CD14-positive monocyte (primary cell): ENCODE measurements at regions not wholly inside any gene's neighbourhood (a gene's known extent, or its start where the extent isn't known, plus 50 kb on each side); places are given as distances from the start of the nearest gene placed in this dataset.

Experiments
- DNase-seq, 3 donors: peaks; one replicate each; pipeline ENCODE4 v3.0.0-alpha.2; 2011 to 2022
- H2AFZ ChIP-seq: 2 replicates; pipeline ENCODE4 v1.6.0; 2012; ENCODE audit warnings: mild to moderate bottlenecking, low read depth, low read length, inconsistent platforms; ENCODE audit not compliant: insufficient read depth, poor library complexity, severe bottlenecking
- H3K27ac ChIP-seq, 2 donors: 1 replicate in 1 of 2; 2 replicates in 1 of 2; pipeline ENCODE4 v1.5.1; 2012 to 2013; ENCODE audit warnings: low read length in 2 of 2, control low read depth in 1 of 2, inconsistent platforms in 1 of 2, low read depth in 1 of 2, mild to moderate bottlenecking in 1 of 2
- H3K27me3 ChIP-seq, 2 donors: one replicate each; pipeline versions ENCODE4 v1.6.0 to v1.6.1; 2011 to 2013; ENCODE audit warnings: low read length in 2 of 2; ENCODE audit not compliant: control insufficient read depth in 2 of 2, insufficient read depth in 2 of 2
- H3K36me3 ChIP-seq, 2 donors: replicated peaks in 1 of 2; 1 replicate in 1 of 2; 2 replicates in 1 of 2; pipeline versions ENCODE4 v1.5.1 to v1.6.1; 2012 to 2013; ENCODE audit warnings: low read length in 2 of 2, control low read depth in 1 of 2, inconsistent platforms in 1 of 2, mild to moderate bottlenecking in 1 of 2; ENCODE audit not compliant: insufficient read depth in 2 of 2, control insufficient read depth in 1 of 2
- H3K4me1 ChIP-seq, 2 donors: 1 replicate in 1 of 2; 2 replicates in 1 of 2; pipeline versions ENCODE4 v1.5.1 to v1.6.1; 2012 to 2013; ENCODE audit warnings: low read length in 2 of 2, control low read depth in 1 of 2, inconsistent platforms in 1 of 2, mild to moderate bottlenecking in 1 of 2, moderate library complexity in 1 of 2; ENCODE audit not compliant: insufficient read depth in 2 of 2, control insufficient read depth in 1 of 2
- H3K4me2 ChIP-seq: replicated peaks from 2 replicates; pipeline ENCODE3; 2012; ENCODE audit warnings: low read length, moderate library complexity, mild to moderate bottlenecking; ENCODE audit not compliant: poor library complexity, severe bottlenecking; ENCODE audit errors: extremely low read depth
- H3K4me3 ChIP-seq, 3 experiments: fragments of 200-600 bp in 1 of 3; sonication (generic) in 1 of 3; replicated peaks in 1 of 3; 1 replicate in 2 of 3; 2 replicates in 1 of 3; pipeline ENCODE4 v1.5.1; 2011 to 2013; ENCODE audit warnings: low read length in 3 of 3, mild to moderate bottlenecking in 3 of 3, control low read depth in 2 of 3, low read depth in 2 of 3, inconsistent platforms in 1 of 3, moderate library complexity in 1 of 3
- H3K79me2 ChIP-seq: 2 replicates; pipeline ENCODE4 v1.6.0; 2012; ENCODE audit warnings: mild to moderate bottlenecking, control low read depth, inconsistent platforms, low read length, moderate library complexity; ENCODE audit not compliant: insufficient read depth
- H3K9ac ChIP-seq: 2 replicates; pipeline ENCODE4 v1.6.0; 2017; ENCODE audit warnings: low read length, mild to moderate bottlenecking; ENCODE audit not compliant: insufficient read depth, poor library complexity, severe bottlenecking
- H3K9me3 ChIP-seq, 2 donors: replicated peaks in 1 of 2; 1 replicate in 1 of 2; 2 replicates in 1 of 2; pipeline versions ENCODE4 v1.5.1 to v1.6.1; 2012 to 2013; ENCODE audit warnings: low read length in 2 of 2, control low read depth in 1 of 2; ENCODE audit not compliant: control insufficient read depth in 1 of 2, insufficient read depth in 1 of 2
- H4K20me1 ChIP-seq: 2 replicates; pipeline ENCODE4 v1.6.0; 2012; ENCODE audit warnings: mild to moderate bottlenecking, low read length, control low read depth, moderate library complexity; ENCODE audit not compliant: insufficient read depth
- H3K27ac Mint-ChIP-seq, 7 donors: one replicate each; pipeline ENCODE4 v1.8.0; 2020; ENCODE audit warnings: mild to moderate bottlenecking in 7 of 7, mixed read lengths in 7 of 7, moderate library complexity in 6 of 7, inconsistent platforms in 2 of 7
- H3K27me3 Mint-ChIP-seq, 3 donors: one replicate each; pipeline ENCODE4 v1.8.0; 2021 to 2022; ENCODE audit warnings: low read depth in 3 of 3, mild to moderate bottlenecking in 3 of 3, mixed read lengths in 3 of 3, moderate library complexity in 3 of 3, inconsistent platforms in 1 of 3
- H3K36me3 Mint-ChIP-seq, 2 donors: one replicate each; pipeline ENCODE4 v1.8.0; 2020; ENCODE audit warnings: mixed read lengths in 2 of 2, inconsistent platforms in 1 of 2, mild to moderate bottlenecking in 1 of 2
- H3K4me1 Mint-ChIP-seq: one replicate; pipeline ENCODE4 v1.8.0; 2020; ENCODE audit warnings: mild to moderate bottlenecking, mixed read lengths
- H3K4me3 Mint-ChIP-seq, 2 donors: one replicate each; pipeline ENCODE4 v1.8.0; 2020; ENCODE audit warnings: mild to moderate bottlenecking in 2 of 2, mixed read lengths in 2 of 2, moderate library complexity in 1 of 2
- H3K9me3 Mint-ChIP-seq, 7 donors: one replicate each; pipeline ENCODE4 v1.8.0; 2020 to 2022; ENCODE audit warnings: mixed read lengths in 7 of 7, mild to moderate bottlenecking in 6 of 7, moderate library complexity in 6 of 7, inconsistent platforms in 2 of 7
- CTCF ChIP-seq: fragments of 200-600 bp; IDR thresholded peaks from one replicate; pipeline ENCODE4 v1.8.0; 2022; ENCODE audit warnings: antibody characterized with exemption, mild to moderate bottlenecking
- WGBS: methylation state at CpG from one replicate; pipeline ENCODE4 v1.1.5; 2013; ENCODE audit warnings: missing lambda C conversion rate; ENCODE audit not compliant: insufficient coverage; 5-methylcytosine and 5-hydroxymethylcytosine counted together
- intact Hi-C, 2 donors: fragments of 100-400 bp; cut with micrococcal nuclease; formaldehyde crosslinking; loops; one replicate each; pipeline versions ENCODE4 v1.15.0 to v1.15.1; 2023

- WGBS: no CpG with 5 or more reads among the region's 5 CpGs
Measured at GRCh38 chr17:56648321-56648720, 54.8 kb downstream of the NOG start.

GRCh38 chr17:56648806-56649205, 55.3 kb downstream of the NOG start:
- Mint-ChIP-seq H3K4me1 (no peaks in the 10 kb centered on the region), H3K36me3 (peaks cover 0 to 2% of the 10 kb centered on the region in 2 donors), H3K4me3 (no peak overlapping the region), H3K27me3 (peaks cover 0 to 3% (median 0%) of the 10 kb centered on the region in 3 donors), H3K9me3 (peaks cover 3 to 8% (median 5%) of the 10 kb centered on the region in 7 donors), H3K27ac (no peak overlapping the region)
- H3K9ac ChIP-seq: no peak overlapping the region
- peaks cover 0 to 3% of the 10 kb centered on the region in 2 donors for H3K9me3 ChIP-seq
- no peak for DNase-seq
- TF ChIP-seq CTCF: no peak
- intact Hi-C loops: no loop called here
- H3K4me2 ChIP-seq: no peak overlapping the region
- no peaks in the 10 kb centered on the region for H3K27me3 ChIP-seq
- H3K79me2 ChIP-seq: no peaks in the 10 kb centered on the region
- no peak overlapping the region for H2AFZ ChIP-seq
- H3K27ac ChIP-seq: no peak overlapping the region
- no peaks in the 10 kb centered on the region for H3K36me3 ChIP-seq
- no peaks in the 10 kb centered on the region for H3K4me1 ChIP-seq
- H4K20me1 ChIP-seq: no peaks in the 10 kb centered on the region
- H3K4me3 ChIP-seq: no peak overlapping the region
- 100% methylated on average over 1 of the region's 2 CpGs for WGBS

More at GRCh38 chr17:56648321-56648720, 54.8 kb downstream of the NOG start:
- peaks cover 3 to 8% (median 5%) of the 10 kb centered on the region in 7 donors for H3K9me3 Mint-ChIP-seq
- H4K20me1 ChIP-seq: no peaks in the 10 kb centered on the region
- H3K4me3 ChIP-seq: no peak overlapping the region
- H3K27me3 ChIP-seq: no peaks in the 10 kb centered on the region
- intact Hi-C loops: no loop called here
- no peak overlapping the region for H3K27ac ChIP-seq
- peaks cover 0 to 3% (median 0%) of the 10 kb centered on the region in 3 donors for H3K27me3 Mint-ChIP-seq
- TF ChIP-seq CTCF: no peak
- H3K9me3 ChIP-seq: peaks cover 0 to 3% of the 10 kb centered on the region in 2 donors
- no peak overlapping the region for H3K27ac Mint-ChIP-seq
- peaks cover 0 to 2% of the 10 kb centered on the region in 2 donors for H3K36me3 Mint-ChIP-seq
- H3K4me3 Mint-ChIP-seq: no peak overlapping the region
- H3K36me3 ChIP-seq: no peaks in the 10 kb centered on the region
- H3K4me1 Mint-ChIP-seq: no peaks in the 10 kb centered on the region
- no peak for DNase-seq
- no peak overlapping the region for H3K9ac ChIP-seq
- H3K4me1 ChIP-seq: no peaks in the 10 kb centered on the region
- no peak overlapping the region for H3K4me2 ChIP-seq
- H2AFZ ChIP-seq: no peak overlapping the region
- H3K79me2 ChIP-seq: no peaks in the 10 kb centered on the region
